GM21529 (cell line): ENCODE measurements at regions not wholly inside any gene's neighbourhood (a gene's known extent, or its start where the extent isn't known, plus 50 kb on each side); places are given as distances from the start of the nearest gene placed in this dataset.

Source experiments
- ATAC-seq: cut with Tn5 transposase; IDR thresholded peaks from one replicate; pipeline ENCODE4 v1.9.1; 2021; ENCODE audit not compliant: unreplicated experiment

DNA sequence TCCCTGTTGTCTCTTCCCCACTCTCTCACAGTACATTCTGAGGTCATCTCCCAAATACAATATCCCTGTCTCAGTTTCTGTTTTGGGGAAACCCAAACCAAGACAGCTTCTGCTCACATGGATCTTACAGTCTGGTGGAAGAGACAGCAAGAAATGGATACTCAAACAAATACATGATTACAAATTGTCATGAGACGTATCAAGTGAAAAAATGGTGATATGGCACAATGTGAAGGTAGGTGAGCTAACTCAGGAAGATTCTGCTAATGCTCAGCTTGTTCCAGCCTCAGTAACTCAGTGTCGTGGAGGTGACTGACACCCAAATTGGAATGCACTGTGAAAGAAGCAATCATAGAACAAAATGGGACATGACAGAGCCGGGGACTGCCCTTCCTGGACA lies 68.3 kb downstream of the CHST1 start:
- no peak for ATAC-seq

DNA sequence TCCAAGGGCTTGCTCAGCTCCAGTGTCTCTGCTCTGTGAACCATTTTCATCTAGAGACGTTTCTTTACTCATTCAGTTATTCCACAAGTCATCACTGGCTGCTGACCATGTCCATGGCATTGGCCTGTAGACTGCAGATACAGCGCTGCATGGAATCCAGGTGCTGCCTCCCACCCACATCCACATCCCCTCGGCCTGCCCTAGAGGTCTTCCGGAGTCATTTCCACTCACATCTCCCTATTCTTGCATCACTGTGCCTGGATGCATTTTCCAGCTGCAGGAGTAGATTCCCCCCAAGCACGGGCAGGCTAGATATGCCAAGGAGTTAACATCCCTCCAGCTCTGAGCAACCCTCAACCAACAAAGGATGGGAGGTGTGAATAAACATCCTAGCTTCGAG lies 68.9 kb downstream of the CHST1 start:
- no peak for ATAC-seq

DNA sequence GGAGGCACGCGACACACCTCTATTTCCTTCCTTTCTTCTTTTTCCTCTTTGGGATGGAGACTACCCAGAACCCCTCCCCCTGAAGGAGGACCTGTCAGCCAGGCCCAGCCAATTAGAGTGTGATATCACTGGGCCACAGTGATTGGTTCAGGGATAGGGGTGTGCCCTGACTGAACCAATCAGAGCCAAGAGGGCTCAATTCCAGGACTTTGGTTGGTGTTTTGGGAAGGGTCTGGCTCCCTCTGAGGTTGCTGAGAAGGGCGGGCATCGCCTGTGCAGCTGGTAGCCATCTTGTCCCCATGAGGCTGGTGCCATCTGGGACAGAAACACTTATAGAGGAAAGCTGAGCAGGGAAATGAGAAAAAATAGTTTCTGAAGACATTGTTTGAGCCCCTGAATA lies 71.4 kb downstream of the CHST1 start:
- ATAC-seq = no peak

DNA sequence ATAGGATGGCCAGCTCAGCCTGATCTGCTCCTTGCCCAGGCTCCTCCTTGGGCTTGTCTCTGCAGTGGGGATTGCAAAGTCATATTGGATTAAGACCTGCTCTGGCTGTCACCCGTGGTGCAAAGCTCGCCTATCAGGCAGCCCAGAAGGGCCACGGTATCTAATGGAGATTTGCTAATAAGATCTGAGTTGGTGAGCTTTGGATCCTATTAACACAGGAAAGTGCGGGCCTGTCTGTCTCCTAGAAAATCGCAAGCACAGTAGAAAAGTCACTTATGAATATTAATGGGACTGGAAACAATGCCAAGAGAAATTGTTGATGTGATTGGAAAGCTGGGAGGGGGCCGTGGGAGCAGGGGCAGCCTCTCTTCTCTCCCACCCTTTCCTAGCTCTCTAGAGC lies 72.8 kb downstream of the CHST1 start:
- no peak for ATAC-seq

DNA sequence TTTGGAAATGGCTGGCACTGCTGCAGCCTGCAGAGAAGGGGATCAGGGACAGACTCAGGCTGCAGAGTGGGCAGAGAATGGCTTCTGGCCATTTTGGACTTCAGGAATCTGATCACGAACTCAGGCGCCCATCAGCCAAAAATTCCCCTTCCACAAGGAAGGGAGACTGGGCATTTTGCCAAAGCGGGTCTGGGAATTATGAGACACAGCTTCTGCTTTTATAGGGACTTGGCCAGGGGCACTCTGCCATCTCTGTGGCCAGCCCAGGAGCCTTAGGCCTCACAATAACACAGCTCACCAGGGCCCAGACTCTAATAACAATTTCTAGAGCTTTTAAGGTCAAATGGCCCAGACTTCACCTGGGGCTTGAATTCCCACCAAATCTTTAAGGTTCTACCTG lies 74.7 kb downstream of the CHST1 start:
- ATAC-seq = no peak

DNA sequence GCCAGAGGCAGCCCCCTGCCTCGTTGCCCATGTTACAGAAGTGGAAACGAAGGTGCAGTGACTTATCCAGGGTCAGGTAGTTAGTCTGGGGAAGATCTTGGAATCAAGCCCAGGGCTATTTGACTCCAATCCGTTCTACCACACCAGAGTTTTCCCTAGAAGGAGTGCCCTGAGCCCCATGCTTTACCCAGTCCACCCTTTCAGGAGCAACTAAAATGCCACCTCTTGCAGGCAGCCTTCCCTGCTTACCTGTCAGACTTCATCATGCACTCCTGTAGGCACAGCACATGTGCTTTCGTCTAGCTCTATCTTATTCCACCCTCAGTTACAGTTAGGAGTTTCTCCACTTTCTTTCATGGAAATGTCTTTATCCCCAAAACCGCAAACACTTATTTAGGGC lies 80.2 kb downstream of the CHST1 start:
- ATAC-seq = no peak

DNA sequence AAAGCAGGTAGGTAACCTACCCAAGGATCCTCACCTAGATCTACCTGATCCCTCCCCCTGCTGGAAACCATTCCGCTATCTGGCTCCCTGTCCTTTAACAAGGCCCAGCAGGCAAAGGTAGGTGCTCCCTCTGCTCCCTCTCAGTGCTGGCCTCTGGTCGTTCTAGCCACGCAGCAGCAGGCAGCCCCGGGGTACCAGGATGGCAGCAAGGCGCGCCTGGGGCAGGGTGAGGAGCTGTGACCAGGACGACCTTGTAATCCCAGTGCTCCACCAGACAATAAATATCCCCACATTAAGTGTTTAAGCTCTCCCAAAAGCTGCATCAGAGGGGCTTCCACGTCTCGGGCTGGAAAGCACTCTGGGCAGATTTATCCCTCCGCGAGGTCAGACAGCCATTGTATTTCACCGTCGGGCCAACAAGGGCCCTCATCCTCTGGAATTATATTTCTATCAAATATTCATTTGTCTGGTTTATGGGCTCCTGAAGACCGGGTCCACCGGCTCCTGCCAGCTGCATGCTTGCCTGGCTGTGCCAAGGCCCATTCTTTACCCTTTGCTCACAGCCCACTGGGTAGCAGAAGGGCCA lies 81.3 kb downstream of the CHST1 start:
- no peak for ATAC-seq

DNA sequence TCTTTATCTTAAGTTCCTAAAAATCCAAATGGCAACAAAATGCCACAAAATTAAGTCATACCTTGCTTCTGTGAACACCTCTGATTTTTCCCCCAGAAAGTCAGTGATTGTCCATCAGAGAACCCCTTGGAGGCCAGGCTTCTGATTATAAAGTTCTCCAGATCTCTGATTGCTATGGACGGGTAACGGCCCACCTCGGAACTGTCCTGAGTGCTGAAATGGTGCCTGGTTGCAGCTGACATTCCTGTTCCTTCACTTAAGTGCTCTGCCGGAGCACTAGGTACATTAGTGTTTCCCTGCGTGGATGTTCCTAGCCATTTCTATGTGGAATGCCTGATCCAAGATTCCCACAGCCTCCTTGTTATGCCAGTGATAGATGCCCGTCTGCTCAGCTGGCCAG lies 85.0 kb downstream of the CHST1 start:
- no peak for ATAC-seq

DNA sequence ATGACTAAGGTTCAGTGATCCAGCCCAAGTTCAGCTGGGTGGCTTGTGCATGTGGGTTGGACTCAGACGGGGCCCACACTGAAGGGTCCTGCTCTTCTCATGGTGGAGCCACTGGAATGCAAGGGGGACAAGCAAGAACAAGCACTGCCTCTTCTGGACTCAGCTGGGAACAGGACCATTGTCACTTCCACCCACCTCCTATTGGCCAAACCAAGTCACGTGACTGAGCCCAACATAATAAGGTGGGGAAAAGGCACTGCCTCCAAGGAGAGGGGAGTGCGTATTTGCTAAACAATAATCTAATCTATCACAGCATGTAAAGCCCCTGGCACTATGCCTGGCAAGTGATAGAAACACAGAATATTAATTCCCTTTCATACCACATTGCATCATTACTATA lies 87.1 kb downstream of the CHST1 start:
- no peak for ATAC-seq

DNA sequence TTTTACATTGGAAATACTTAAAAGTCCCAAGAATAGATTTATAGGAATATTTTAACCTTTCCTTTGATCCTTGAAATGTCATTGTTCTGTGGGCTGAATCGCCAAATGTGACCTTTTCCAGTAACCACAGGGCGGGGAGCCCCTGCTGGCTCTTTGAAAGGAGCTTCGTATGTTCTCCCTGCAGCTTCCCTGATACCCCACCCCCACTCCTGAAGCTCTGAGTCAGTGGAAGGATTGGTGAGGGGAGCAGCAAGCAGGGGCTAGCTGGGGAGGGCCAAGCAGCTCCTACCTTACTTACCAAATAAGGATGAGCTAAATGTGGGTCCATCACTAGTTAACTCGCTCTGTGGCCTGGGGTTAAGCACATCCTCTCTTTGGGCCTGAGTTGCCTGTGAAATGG lies 87.7 kb downstream of the CHST1 start:
- no peak for ATAC-seq

DNA sequence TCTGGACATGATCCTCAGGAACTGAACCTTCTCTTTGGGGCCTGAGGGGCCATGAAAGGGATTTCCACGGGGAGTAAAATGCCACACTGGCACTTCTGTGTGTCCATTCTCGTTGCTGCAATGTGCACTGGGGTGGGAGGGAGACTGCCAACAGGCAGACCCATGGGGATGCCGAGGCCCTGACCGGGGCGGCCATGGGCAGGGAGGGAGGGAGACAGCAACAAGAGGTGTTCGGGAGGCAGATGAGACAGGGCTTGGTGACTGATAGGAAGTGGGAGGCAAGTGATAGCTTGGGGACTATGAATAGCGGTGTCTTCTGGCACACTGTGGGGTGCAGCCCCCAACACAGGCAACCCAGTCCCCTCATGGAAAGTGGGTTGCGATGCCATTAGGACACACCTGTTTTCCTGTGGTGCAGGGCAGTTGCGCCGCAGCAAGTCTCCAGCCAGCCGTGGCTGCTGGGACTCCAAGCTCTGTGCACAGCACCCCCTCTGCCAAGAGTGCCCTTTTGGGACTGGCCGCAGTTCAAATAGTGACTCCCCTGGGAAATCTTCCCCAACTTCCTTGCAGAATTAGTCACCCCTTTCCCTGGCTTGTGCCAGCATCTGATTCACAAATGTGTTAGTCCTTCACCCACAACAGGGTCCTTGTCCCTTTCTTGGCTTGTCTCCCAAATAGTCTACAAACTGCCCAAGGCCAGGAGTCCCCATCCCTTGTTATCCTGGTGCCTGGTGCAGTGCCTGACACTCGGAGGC lies 88.8 kb downstream of the CHST1 start:
- no peak for ATAC-seq

DNA sequence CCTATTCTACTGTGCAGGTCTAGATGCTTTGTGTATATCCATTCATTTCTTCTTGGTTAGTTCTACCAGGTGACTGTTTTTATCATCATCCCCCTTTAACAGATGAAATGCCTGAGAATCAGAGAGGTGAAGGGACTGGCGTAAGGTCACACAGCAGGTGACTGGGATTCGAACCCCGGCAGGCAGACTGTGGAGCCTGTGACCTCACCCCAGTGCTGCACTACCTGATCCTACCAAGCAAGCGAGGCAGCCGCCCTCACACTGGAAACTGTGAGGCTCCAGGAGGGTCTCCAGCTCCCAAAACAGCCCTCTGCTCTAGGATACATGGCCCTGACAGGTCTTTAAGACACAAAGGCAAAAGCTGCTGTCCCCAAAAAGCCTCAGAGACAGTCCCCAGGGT lies 91.7 kb downstream of the CHST1 start:
- no peak for ATAC-seq

DNA sequence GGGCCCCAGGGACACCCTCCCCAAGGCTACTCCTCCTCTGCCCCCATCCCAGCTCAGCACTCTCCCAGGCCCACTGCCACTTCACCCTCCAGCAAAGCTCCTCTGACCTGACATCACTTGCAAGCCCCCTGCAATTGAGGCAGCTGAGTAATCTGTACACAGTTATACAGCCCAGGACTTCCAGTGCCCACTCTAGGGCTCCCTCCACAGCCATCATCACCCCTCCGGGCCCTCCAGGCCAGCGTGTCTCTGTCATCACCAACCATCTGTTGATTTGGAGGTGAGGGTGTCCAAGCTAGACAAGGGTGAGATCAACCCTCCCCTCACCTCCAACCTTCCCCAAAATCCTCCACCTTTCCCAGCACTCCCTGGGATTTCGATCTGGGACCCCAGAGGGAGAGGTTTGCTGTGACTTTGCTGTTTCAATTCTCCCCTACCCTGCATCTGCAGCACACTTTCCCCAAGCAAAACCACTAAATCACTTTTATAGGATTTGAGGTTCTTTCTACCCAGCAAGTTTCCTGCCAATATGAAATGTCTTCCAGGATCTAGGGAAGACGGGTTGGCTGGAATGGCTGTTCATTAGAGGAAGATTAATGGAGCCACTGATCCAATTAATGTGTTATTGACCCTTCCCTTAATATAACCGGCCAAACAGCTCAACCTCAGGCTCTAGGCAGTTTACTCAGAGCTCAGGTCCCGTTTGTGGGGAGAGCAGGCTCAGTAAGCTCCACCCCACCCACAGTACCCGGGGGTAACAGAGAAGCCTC lies 92.9 kb downstream of the CHST1 start:
- no peak for ATAC-seq

DNA sequence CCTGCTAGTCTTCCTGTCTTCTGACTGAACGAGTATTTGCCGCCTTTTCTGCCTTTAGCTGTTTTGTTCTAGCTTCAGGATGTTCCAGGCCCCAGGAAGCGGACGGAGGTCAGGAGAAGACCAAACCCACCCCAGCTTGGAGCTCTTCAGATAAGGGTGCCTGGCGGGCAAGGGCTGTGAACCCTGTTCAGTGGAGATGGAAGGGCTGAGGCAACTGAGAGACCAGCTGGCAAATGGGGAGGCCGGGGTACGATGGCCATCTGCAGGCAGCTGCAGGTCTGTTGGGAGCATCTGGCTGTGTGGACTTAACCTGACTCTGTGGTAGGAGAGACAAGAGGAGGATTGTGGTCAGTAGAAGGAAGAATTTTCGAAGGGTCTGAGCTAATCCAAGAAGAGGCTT lies 95.6 kb downstream of the CHST1 start:
- ATAC-seq = no peak

DNA sequence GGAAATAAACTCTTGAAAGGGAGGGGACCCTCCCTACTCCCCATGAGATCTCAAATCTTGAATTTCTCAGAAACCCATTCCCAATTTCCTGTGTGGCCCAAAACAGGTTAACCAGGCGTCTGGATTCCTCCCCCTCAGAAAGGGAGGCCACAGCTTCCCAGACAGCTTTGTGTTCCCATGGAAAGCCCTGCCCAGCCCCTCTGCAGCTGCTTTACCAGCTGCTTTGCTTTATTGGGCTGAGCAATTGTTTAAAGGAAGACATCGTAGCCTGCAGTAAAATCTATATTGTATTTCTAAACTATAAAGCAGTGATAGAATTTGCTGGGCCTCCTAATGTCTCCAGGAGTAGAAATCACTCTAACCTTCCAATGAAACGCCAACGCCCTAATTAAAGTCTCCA lies 97.4 kb downstream of the CHST1 start:
- no peak for ATAC-seq

DNA sequence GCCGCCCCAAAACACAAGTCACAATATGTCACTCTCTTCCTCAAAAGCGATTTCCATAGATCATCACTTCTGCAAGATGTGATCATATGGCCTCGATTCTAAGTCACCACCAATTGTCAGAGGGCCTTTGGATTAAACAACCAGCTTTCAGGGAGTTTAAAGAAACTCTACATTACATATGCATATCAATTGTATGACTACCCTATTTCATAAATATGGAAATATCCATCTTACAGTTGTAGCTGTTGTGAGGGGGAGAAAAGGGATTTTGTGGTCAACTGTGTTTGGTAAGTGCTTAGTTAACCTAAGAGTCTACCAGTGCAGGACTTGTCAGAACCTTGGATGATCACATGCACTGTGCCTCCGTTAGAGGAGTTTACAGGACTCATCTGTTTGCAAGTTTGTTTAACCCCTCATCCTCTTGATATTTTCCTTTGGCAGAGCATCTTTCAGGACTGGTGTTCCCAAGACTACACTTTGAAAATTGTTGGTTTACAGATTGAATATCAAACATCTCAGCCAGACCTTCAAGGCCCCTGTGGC lies 99.9 kb downstream of the CHST1 start:
- no peak for ATAC-seq

DNA sequence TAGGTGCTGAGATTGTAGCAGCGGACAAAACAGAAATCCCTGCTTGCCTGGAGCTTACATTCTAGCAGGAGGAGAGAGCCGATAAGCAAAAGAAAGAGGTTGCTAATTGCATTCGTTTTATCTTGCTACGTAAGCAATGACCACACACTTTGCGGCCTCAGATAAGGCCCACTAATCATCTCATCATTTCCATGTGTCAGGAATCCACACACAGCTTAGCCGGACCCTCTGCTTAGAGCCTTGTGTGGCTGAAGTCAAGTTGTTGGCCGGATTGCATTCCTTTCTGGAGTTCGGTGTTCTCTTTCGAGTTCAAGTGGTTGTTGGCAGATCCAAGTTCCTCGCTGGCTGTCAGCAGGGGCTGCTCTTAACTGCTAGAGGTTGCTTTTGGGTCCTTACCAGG lies 101.6 kb downstream of the CHST1 start:
- no peak for ATAC-seq

DNA sequence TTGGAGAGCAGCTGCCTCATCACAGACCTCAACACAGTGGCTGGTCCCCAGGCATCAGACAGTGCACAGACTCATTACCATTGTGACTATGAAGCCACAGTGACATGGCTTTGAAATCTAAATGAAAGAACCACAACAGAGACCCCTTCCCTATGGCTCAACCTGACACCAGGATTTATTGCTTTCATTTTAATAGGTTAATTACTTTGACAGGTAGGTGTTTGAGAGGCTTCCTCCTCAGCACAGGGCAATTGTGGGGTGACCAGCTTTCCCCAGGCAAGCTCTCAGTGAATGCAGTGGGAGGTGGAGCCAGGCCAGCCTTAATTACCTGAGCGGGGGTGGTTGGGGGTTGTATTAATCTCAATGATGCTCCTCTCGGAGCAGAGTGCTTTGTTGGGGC lies 102.3 kb downstream of the CHST1 start:
- no peak for ATAC-seq

DNA sequence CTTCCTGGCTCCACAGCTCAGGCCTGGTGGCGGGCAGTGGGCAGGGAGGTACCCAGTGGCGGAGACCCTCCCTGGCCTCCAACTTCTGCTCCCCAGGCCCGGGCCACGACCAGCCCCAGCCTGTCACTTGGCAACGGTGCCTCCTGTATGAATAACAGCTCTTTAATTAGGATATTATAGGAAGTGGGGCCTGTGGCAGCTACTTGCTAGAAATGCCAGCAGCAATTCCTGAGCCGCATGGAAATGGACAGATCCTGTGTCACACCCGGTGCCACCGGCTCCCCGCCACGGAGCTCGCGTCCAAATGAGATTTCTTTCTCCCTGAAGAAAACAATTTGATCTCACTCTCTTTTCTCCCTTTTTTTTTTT lies 104.5 kb downstream of the CHST1 start:
- no peak for ATAC-seq

DNA sequence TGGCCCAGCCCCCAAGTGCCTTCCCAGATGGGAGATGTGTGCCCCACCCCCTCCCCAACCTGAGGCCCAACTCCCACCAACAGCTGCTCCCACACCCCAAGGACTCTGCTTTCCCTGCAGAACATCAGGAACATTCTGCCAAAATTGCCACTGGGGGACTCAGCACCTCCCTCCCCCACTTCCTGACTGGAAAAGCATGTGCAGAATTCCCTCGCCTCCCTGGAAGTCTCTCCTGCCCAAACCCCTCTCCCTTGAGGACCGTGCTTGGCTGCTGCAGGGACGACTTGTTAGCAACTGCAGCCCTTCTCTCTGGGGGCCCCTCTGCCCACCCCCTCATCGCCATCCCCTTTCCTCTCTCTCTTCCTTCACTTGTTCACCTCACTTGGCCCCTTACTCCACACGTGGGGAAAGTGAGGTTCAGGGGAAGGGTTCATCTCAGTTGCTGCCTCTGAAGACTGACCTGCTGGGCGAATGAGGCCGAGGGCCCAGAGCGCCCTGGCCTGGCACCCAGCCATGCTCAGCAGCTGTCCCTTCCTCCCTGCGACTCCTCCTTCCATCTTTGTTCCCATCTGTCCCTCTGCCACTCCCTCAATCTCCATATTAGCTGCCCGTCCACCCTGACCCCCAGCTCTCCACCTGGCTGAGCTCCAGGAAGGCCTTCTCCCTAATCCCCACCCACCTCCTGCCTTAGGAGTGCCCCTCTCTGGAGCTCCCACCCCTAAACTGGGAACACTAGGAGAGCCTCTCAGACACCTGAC lies 105.1 kb downstream of the CHST1 start:
- ATAC-seq = no peak
